GM12864 (cell line): ENCODE measurements at regions not wholly inside any gene's neighbourhood (a gene's known extent, or its start where the extent isn't known, plus 50 kb on each side); places are given as distances from the start of the nearest gene placed in this dataset.
"Not testable (repeated sequence)": the region's sequence is repeated elsewhere in the genome, so short reads cannot be mapped to it uniquely, and the experiment has no call there.

Experiments used
- DNase-seq: peaks from one replicate; pipeline ENCODE4 v3.0.0-alpha.2; 2011; ENCODE audit warnings: low read depth
- H3K4me3 ChIP-seq: 2 replicates; pipeline ENCODE4 v1.5.1; 2011; ENCODE audit warnings: mild to moderate bottlenecking, low read depth, low read length, control low read depth
- TF ChIP-seq, protein P1 (sequence below): IDR thresholded peaks from 2 replicates; pipeline ENCODE4 v1.5.1; 2011; ENCODE audit warnings: low read depth, mild to moderate bottlenecking, moderate library complexity, low read length, control low read depth, inconsistent platforms; ENCODE audit errors: missing control alignments

DNA sequence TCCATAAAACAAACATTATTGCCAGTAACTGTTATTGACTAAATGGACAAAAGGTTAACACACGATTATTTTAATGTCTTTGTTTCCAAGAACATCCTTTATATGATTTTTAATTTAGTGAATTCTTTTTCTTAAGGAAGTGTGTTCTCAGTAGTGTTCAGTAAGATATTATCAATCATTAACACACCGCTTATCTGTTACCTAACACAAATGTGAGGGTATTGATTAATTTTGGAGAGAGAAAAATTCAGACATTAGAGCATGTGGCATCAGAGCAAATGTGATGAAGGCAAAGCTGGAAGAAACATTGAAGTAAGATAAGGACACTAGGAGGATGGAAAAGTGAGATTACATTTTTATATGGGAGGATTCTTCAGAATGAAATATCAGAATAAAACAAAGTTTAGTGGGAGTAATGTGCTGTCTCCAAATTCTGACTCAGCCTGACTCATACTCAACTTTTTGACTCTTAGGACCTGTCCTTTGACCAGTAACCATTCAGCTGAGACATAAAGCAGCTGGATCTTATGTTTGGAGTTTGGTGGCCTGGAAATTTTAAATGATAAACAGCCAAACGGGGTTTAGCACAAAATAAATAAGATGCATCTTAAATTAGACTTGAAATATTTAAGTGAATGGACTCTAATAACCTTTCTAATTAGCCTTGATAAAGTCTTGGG is 348.6 kb downstream of the CD109 start:
- TF ChIP-seq, protein P1, sequence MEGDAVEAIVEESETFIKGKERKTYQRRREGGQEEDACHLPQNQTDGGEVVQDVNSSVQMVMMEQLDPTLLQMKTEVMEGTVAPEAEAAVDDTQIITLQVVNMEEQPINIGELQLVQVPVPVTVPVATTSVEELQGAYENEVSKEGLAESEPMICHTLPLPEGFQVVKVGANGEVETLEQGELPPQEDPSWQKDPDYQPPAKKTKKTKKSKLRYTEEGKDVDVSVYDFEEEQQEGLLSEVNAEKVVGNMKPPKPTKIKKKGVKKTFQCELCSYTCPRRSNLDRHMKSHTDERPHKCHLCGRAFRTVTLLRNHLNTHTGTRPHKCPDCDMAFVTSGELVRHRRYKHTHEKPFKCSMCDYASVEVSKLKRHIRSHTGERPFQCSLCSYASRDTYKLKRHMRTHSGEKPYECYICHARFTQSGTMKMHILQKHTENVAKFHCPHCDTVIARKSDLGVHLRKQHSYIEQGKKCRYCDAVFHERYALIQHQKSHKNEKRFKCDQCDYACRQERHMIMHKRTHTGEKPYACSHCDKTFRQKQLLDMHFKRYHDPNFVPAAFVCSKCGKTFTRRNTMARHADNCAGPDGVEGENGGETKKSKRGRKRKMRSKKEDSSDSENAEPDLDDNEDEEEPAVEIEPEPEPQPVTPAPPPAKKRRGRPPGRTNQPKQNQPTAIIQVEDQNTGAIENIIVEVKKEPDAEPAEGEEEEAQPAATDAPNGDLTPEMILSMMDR: no peak
- no peak overlapping the region for H3K4me3 ChIP-seq
- no peak for DNase-seq

DNA sequence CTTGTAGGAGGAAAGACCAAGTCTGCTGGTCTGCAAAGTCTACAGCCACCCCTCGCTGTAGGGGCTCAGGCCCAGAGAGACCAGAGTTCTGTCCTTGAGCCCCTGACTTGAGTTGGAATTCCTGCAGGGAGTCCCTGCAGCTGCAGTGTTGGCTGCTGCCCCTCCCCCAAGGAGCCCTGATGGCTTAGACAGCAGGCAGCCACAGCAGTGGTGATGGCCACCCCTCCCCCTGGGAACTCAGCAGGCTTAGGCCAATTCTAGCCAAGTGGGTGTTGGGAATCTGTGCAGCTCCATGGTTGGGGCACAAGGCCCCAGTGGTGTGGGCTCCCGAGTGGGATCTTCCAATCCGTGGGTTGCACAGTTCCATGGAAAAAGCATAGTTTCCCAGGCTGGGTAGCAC is 345.4 kb downstream of the CD109 start:
- no peak overlapping the region for H3K4me3 ChIP-seq
- no peak for DNase-seq
- TF ChIP-seq, protein P1: no peak

DNA sequence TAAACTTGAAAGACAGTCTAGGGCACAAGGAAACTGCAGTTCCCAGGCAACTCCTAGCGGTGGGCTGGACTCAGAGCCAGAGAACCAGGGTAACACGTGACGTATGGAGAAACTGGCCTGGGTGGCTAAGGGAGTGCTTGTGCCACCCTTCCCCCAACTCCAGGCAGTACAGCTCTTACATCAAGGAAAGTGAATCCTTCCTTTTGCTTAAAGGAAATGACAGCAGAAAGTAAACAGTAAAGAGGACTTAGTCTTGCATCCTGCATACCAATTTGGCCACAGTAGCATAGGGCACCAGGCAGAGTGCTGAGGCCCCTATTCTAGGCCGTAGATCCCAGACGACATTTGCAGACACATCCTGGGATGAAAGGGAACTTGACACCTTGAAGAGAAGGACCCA is 322.8 kb downstream of the CD109 start:
- no peak overlapping the region for H3K4me3 ChIP-seq
- no peak for DNase-seq
- TF ChIP-seq, protein P1: no peak

DNA sequence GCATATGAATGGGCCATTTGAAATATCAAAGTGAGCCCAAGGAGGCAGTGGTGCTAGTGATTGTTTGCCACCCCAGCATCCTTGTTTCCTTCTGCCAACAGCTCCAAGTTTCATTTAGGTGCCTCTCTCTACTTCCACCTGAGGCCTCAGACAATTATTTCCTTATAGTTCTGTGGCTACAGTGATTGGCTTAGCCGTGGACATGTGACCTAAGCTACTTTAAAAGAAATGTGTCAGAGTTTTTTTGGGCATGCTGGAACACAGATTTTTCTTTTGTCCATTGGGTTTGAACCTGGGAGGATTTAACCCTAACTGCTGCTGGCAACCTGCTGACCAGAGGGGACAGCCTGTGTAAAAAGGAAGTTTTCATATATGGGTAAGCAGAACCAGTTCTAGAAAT is 319.4 kb downstream of the CD109 start:
- TF ChIP-seq, protein P1: no peak
- no peak overlapping the region for H3K4me3 ChIP-seq
- DNase-seq: no peak

DNA sequence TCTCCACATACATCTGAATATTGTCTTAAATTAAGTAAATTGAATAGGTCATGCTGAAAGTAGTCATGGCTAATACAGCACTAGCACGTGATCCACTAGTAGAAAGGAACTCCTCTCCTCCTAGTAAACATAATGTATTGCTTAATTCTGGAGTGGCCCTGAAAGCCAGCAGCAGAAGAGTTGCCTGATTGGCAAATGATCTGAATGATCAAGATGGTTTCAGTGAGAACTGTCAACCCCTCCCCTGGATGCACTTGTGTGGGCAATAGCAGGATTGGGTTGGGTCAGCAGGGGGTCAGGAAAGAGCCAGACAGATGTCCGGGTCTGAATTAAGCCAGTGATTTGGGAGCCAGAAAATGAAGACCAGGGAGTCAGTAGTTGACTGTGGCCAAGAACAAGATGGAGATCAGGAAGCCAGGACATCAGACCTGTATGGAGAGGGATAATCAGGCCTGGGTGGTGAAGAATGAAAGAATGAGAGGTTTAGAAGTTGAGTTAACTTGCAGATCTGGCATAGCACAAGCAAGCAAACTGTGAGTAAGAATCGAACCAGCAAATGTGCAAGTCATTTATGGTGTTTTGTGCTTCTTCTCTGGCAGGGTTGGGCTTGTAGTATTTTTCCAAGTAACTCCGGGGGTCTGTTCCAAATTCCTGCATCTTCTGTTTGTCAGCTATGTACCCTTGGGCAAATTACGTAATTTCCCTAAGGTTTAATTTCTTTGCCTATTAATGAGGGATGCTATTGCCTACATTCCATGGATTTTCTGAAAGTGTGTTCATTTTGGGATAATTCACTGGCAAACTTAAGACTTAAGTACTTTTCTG is 304.9 kb downstream of the CD109 start:
- TF ChIP-seq, protein P1: no peak
- no peak for DNase-seq
- H3K4me3 ChIP-seq: no peak overlapping the region

DNA sequence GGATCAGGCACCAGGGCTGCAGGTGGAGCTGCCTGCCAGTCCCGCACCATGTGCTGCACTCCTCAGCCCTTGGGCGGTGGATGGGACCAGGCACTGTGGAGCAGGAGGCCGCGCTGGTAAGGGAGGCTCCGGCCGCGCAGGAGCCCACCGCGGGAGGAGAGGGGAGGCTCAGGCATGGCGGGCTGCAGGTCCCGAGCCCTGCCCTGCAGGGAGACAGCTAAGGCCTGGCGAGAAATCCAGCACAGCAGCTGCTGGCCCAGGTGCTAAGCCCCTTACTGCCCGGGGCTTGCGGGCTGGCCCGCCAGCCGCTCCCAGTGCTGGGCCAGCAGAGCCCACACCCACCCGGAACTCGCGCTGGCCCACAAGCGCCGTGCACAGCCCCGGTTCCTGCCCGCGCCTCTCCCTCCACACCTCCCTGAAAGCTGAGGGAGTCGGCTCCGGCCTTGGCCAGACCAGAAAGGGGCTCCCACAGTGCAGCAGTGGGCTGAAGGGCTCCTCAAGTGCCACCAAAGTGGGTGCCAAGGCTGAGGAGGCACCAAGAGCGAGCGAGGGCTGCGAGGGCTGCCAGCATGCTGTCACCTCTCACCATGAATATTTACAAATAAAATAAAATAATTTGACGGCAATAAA is 294.7 kb downstream of the CD109 start:
- DNase-seq, H3K4me3 ChIP-seq: not testable (repeated sequence)

DNA sequence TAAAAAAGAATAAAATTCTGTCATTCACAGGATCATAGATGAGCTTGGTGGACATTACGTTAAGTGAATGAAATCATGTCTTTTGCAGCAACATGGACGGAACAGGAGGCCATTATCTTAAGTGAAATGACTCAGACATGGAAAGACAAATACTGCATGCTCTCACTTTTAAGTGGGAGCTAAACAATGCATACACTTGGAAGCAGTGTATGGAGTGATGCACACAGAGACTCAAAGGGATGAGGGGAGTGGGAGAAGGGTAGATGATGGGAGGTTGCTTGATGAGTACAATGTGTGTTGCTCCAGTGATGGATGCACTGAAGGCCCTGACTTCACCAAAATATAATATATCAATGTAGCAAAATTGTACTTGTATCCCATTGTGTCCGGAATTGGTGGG is 293.4 kb downstream of the CD109 start:
- no peak overlapping the region for H3K4me3 ChIP-seq
- no peak for DNase-seq
- TF ChIP-seq, protein P1: no peak
